ENCODE measurements at regions not wholly inside any gene's neighbourhood (a gene's known extent, or its start where the extent isn't known, plus 50 kb on each side); places are given as distances from the start of the nearest gene placed in this dataset.
"Not testable (repeated sequence)": the region's sequence is repeated elsewhere in the genome, so short reads cannot be mapped to it uniquely, and the experiment has no call there.

DNA sequence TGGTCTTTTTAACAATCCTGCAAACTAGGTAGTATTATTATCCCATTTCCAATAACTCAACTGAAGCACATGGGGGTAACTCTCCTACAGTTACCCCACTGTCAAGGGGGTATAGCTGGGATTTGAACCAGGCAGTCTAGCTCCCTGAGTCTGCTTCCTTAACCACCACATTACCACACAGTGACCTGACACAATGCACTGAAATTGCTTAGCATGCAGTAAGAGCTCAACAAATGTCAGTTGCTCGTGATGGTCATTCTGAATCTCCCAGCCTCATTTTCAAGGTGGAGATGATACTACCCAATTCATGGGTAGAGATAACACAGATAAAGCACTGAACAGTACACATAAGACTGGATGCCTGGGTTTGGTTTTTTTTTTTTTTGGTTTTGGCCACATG lies 193.2 kb upstream of the MYLIP start:
- no peak overlapping the region for H3K27ac ChIP-seq
- ChIA-PET CTCF (no interaction called here), POLR2A (no interaction called here)
- DNase-seq (ENCODE audit: low read depth in 1 of 2, low spot score in 1 of 2) (no peak), ATAC-seq (no peak), FAIRE-seq (no peak)
- 0 out of 3 replicates have a peak, but pooled peaks cover 2% of the 10 kb centered on the region for H3K9me3 ChIP-seq
- no peak overlapping the region for H3K4me3 ChIP-seq
- WGBS (ENCODE audit: missing lambda C conversion rate) = 40% methylated on average over 1 of the region's 1 CpG
- H3K4me2 ChIP-seq = no peak overlapping the region
- TF ChIP-seq, protein P1, sequence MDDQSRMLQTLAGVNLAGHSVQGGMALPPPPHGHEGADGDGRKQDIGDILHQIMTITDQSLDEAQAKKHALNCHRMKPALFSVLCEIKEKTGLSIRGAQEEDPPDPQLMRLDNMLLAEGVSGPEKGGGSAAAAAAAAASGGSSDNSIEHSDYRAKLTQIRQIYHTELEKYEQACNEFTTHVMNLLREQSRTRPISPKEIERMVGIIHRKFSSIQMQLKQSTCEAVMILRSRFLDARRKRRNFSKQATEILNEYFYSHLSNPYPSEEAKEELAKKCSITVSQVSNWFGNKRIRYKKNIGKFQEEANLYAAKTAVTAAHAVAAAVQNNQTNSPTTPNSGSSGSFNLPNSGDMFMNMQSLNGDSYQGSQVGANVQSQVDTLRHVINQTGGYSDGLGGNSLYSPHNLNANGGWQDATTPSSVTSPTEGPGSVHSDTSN (IDR thresholded peaks at IDR 0.05) = no peak
- TF ChIP-seq TP53 (CRISPR knock-in tag; IDR thresholded peaks at IDR 0.05) (no peak), NFE2L2 (conservative IDR thresholded peaks at IDR 0.05; ENCODE audit: low read length) (no peak), RNF2 (IDR thresholded peaks at IDR 0.05; ENCODE audit: borderline replicate concordance, low read depth) (no peak), HDAC2 (IDR thresholded peaks at IDR 0.05) (no peak), BHLHE40 (IDR thresholded peaks at IDR 0.05; ENCODE audit: low read depth, low read length) (no peak), CBX2 (IDR thresholded peaks at IDR 0.05; ENCODE audit: borderline replicate concordance, low read depth) (no peak), EHF (CRISPR knock-in tag; IDR thresholded peaks at IDR 0.05) (no peak), FOSL2 (IDR thresholded peaks at IDR 0.05) (no peak), FOSL2 (CRISPR knock-in tag; IDR thresholded peaks at IDR 0.05) (no peak), HOXB13 (CRISPR knock-in tag; IDR thresholded peaks at IDR 0.05; ENCODE audit: low read depth) (no peak), ZC3H11A (IDR thresholded peaks at IDR 0.05) (no peak), JUN (IDR thresholded peaks at IDR 0.05) (no peak), KDM5A (IDR thresholded peaks at IDR 0.05) (no peak), POLR2A (IDR thresholded peaks at IDR 0.05; ENCODE audit: low read length) (no peak), RARB (CRISPR knock-in tag; IDR thresholded peaks at IDR 0.05) (no peak), RCOR1 (IDR thresholded peaks at IDR 0.05; ENCODE audit: low read depth, low read length) (no peak), MAFK (IDR thresholded peaks at IDR 0.05; ENCODE audit: partially characterized antibody) (no peak), HOXB5 (CRISPR knock-in tag; IDR thresholded peaks at IDR 0.05) (no peak)
- TF ChIP-seq, protein P2, sequence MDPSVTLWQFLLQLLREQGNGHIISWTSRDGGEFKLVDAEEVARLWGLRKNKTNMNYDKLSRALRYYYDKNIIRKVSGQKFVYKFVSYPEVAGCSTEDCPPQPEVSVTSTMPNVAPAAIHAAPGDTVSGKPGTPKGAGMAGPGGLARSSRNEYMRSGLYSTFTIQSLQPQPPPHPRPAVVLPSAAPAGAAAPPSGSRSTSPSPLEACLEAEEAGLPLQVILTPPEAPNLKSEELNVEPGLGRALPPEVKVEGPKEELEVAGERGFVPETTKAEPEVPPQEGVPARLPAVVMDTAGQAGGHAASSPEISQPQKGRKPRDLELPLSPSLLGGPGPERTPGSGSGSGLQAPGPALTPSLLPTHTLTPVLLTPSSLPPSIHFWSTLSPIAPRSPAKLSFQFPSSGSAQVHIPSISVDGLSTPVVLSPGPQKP (IDR thresholded peaks at IDR 0.05; ENCODE audit: low read depth, low read length) = no peak
- no peaks in the 10 kb centered on the region for H3K4me1 ChIP-seq

GRCh38 chr6:15931697-15932096 lies 197.2 kb upstream of the MYLIP start:
- H3K4me3 ChIP-seq; H3K4me2 ChIP-seq; DNase-seq (ENCODE audit: low read depth in 1 of 2, low spot score in 1 of 2); H3K4me1 ChIP-seq; H3K27ac ChIP-seq; POLR2A ChIA-PET; ATAC-seq; H3K9me3 ChIP-seq; FAIRE-seq; CTCF ChIA-PET: not testable (repeated sequence)
- WGBS (ENCODE audit: missing lambda C conversion rate) = 60% methylated on average over 6 of the region's 6 CpGs

- no peak for TF ChIP-seq NPAS2 (CRISPR knock-in tag; IDR thresholded peaks at IDR 0.05; ENCODE audit: borderline replicate concordance)
- no peak for TF ChIP-seq JUN (IDR thresholded peaks at IDR 0.05)
- TF ChIP-seq NFE2L2 (conservative IDR thresholded peaks at IDR 0.05; ENCODE audit: low read length) = no peak
- no peak for TF ChIP-seq HEYL (CRISPR knock-in tag; IDR thresholded peaks at IDR 0.05)
- TF ChIP-seq KDM1A (IDR thresholded peaks at IDR 0.05; ENCODE audit: low read depth) = no peak
- TF ChIP-seq HOXB5 (CRISPR knock-in tag; IDR thresholded peaks at IDR 0.05) = no peak
- TF ChIP-seq CBX2 (IDR thresholded peaks at IDR 0.05; ENCODE audit: borderline replicate concordance, low read depth) = no peak
- TF ChIP-seq, protein P2 (IDR thresholded peaks at IDR 0.05; ENCODE audit: low read depth, low read length) = no peak
- TF ChIP-seq CEBPB (IDR thresholded peaks at IDR 0.05) = no peak
- TF ChIP-seq ESRRA (IDR thresholded peaks at IDR 0.05; ENCODE audit: borderline replicate concordance, low read length) = no peak
- TF ChIP-seq ZSCAN20 (CRISPR knock-in tag; IDR thresholded peaks at IDR 0.05) = no peak
- TF ChIP-seq PHF8 (IDR thresholded peaks at IDR 0.05; ENCODE audit: borderline replicate concordance, low read depth) = no peak
- H3K4me2 ChIP-seq = no peak overlapping the region
- POLR2A ChIA-PET = no interaction called here
- WGBS (ENCODE audit: missing lambda C conversion rate) = 36% methylated on average over 3 of the region's 3 CpGs
- H3K27ac ChIP-seq = no peak overlapping the region
- no peaks in the 10 kb centered on the region for H3K9me3 ChIP-seq
- ATAC-seq = no peak
- DNase-seq (ENCODE audit: low read depth in 1 of 2, low spot score in 1 of 2) = no peak
- CTCF ChIA-PET = no interaction called here
- no peaks in the 10 kb centered on the region for H3K4me1 ChIP-seq
- no peak for FAIRE-seq
- H3K4me3 ChIP-seq = no peak overlapping the region
Observed at GRCh38 chr6:15930207-15930606, 198.7 kb upstream of the MYLIP start.

Data from A549 (cell line).